Spleen (tissue), 7 donors: ENCODE measurements at regions not wholly inside any gene's neighbourhood (a gene's known extent, or its start where the extent isn't known, plus 50 kb on each side); places are given as distances from the start of the nearest gene placed in this dataset.

Experiments
- CTCF ChIP-seq, 11 experiments: fragments of 200-600 bp in 7 of 11; fragments of 450-650 bp in 4 of 11; sonication (generic) in 4 of 11; IDR thresholded peaks in 8 of 11; conservative IDR thresholded peaks in 3 of 11; 1 replicate in 7 of 11; 2 replicates in 4 of 11; pipeline versions ENCODE4 v1.4.0 to v1.8.0; 2016 to 2021; ENCODE audit warnings: antibody characterized with exemption in 11 of 11, inconsistent platforms in 4 of 11, mild to moderate bottlenecking in 1 of 11
- POLR2A ChIP-seq, 3 donors: fragments of 450-650 bp; IDR thresholded peaks; one replicate each; pipeline ENCODE4 v1.5.1; 2017; ENCODE audit warnings: antibody characterized with exemption in 3 of 3, mild to moderate bottlenecking in 1 of 3
- donor health status: DM: no; HTN: no; CAD: no; lungs with moderate emphysema.
- donor health status: DM: no; HTN: no; CAD: no.
- donor health status: DM: no; HTN: no; CAD: no.

- TF ChIP-seq CTCF (IDR thresholded peaks at IDR 0.05 in 8 of 11, conservative IDR thresholded peaks at IDR 0.05 in 3 of 11): no peak
- TF ChIP-seq POLR2A (IDR thresholded peaks at IDR 0.05): no peak
Observed at GRCh38 chr18:68560128-68560527, 154.8 kb downstream of the TMX3 start.
